Ishikawa (cell line): ENCODE measurements at regions not wholly inside any gene's neighbourhood (a gene's known extent, or its start where the extent isn't known, plus 50 kb on each side); places are given as distances from the start of the nearest gene placed in this dataset.

Experiments
- CEBPB ChIP-seq: IDR thresholded peaks from 2 replicates; pipeline ENCODE4 v1.6.1; 2012
- CREB1 ChIP-seq: IDR thresholded peaks from 2 replicates; pipeline ENCODE4 v1.6.1; 2012; ENCODE audit warnings: low read depth
- EGR1 ChIP-seq: IDR thresholded peaks from 2 replicates; pipeline ENCODE4 v1.6.1; 2012
- EP300 ChIP-seq: IDR thresholded peaks from 2 replicates; pipeline ENCODE4 v1.6.1; 2012; ENCODE audit warnings: borderline replicate concordance
- FOXM1 ChIP-seq: IDR thresholded peaks from 2 replicates; pipeline ENCODE4 v1.6.1; 2012; ENCODE audit warnings: low read depth, borderline replicate concordance
- NFIC ChIP-seq: IDR thresholded peaks from 2 replicates; pipeline ENCODE4 v1.6.1; 2012
- RAD21 ChIP-seq: IDR thresholded peaks from 2 replicates; pipeline ENCODE4 v1.6.1; 2012; ENCODE audit warnings: low read depth
- TAF1 ChIP-seq: IDR thresholded peaks from 2 replicates; pipeline ENCODE4 v1.6.1; 2012; ENCODE audit warnings: low read depth, mild to moderate bottlenecking
- TCF12 ChIP-seq: IDR thresholded peaks from 2 replicates; pipeline ENCODE4 v1.6.1; 2012; ENCODE audit warnings: low read depth
- TEAD4 ChIP-seq: IDR thresholded peaks from 2 replicates; pipeline ENCODE4 v1.6.1; 2012
- YY1 ChIP-seq: IDR thresholded peaks from 2 replicates; pipeline ENCODE4 v1.6.1; 2012; ENCODE audit warnings: low read depth
- ZBTB7A ChIP-seq: IDR thresholded peaks from 2 replicates; pipeline ENCODE4 v1.6.1; 2012; ENCODE audit warnings: low read depth
- TF ChIP-seq, protein P1 (sequence below): IDR thresholded peaks from 2 replicates; pipeline ENCODE4 v1.6.1; 2012; ENCODE audit warnings: low read depth, mild to moderate bottlenecking
- TF ChIP-seq, protein P2 (sequence below): IDR thresholded peaks from 2 replicates; pipeline ENCODE4 v1.6.1; 2012
- TF ChIP-seq, protein P3 (sequence below): IDR thresholded peaks from 2 replicates; pipeline ENCODE4 v1.6.1; 2012

DNA sequence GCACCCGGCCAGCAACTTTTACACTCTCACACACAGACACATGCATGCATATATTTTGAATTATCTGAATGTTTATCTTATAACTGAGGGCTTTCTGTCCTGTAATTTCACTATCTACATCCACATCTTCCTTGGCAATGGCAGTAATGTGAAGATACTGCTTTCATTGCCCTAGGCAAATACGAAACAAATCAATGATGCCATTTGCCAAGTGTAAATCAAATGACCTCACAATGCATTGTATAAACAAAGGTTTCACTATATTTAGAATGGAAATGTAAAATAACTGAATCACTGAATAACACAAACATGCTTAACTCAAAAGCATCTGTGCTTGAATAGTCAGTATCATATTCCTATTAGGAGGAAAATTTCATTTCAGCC lies 455.6 kb downstream of the TBL1XR1 start:
- TF ChIP-seq TCF12: no peak

DNA sequence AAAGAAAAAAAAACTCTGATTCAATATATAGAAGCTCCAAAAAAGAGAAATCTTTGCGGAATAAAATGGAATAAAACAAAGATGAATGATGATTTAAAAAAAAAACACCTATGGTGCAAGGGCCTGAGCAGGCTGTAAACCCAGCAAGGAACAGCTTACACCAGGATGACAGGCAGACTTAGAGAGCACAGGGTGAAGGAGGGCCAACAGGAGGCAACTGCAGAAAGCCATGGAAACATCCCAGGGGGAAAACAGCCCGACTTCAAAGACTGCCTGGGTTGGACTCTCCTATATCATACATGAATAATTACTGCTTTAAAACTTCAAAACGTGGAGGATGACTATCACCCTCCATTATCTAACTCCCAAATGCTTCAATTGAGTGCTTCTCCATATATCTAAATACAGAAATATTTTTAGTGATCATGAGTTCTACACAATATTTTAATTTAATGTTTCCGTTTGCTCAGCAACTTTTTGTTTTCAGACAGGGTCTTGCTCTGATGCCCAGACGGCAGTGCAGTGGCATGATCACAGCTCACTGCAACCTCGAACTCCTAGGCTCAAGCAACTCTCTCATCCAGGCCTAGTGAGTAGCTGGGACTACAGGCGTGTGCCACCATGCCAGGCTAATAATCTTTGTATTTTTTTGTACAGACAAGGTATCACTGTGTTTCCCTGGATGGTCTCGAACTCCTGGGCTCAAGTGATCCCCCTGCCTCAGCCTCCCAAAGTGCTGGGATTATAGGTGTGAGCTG lies 456.2 kb downstream of the TBL1XR1 start:
- TF ChIP-seq CREB1 (no peak), NFIC (0 out of 2 replicates have a peak, but pooled peaks have one; percentile 27)
- TF ChIP-seq, protein P1, sequence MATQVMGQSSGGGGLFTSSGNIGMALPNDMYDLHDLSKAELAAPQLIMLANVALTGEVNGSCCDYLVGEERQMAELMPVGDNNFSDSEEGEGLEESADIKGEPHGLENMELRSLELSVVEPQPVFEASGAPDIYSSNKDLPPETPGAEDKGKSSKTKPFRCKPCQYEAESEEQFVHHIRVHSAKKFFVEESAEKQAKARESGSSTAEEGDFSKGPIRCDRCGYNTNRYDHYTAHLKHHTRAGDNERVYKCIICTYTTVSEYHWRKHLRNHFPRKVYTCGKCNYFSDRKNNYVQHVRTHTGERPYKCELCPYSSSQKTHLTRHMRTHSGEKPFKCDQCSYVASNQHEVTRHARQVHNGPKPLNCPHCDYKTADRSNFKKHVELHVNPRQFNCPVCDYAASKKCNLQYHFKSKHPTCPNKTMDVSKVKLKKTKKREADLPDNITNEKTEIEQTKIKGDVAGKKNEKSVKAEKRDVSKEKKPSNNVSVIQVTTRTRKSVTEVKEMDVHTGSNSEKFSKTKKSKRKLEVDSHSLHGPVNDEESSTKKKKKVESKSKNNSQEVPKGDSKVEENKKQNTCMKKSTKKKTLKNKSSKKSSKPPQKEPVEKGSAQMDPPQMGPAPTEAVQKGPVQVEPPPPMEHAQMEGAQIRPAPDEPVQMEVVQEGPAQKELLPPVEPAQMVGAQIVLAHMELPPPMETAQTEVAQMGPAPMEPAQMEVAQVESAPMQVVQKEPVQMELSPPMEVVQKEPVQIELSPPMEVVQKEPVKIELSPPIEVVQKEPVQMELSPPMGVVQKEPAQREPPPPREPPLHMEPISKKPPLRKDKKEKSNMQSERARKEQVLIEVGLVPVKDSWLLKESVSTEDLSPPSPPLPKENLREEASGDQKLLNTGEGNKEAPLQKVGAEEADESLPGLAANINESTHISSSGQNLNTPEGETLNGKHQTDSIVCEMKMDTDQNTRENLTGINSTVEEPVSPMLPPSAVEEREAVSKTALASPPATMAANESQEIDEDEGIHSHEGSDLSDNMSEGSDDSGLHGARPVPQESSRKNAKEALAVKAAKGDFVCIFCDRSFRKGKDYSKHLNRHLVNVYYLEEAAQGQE: no peak

DNA sequence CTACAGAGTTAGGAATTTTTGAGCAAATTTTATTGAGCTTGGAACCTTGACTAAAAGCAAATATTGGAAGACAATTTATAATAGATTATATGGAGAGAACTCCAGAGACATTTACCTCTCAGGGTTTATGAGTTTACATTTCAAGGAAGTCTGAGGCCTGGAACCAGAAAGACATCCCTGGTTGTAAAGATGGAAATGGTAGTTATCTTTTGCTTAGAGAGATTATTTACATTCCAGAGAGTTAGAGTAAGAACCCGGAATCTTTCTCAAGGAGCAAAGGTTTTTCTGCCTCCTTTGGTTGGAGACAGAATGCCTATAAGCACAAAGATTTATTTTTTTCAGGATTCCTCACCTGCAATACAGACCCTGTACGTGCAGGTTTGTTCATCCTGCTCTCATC lies 458.1 kb downstream of the TBL1XR1 start:
- TF ChIP-seq TEAD4 (no peak), FOXM1 (no peak), ZBTB7A (no peak)

DNA sequence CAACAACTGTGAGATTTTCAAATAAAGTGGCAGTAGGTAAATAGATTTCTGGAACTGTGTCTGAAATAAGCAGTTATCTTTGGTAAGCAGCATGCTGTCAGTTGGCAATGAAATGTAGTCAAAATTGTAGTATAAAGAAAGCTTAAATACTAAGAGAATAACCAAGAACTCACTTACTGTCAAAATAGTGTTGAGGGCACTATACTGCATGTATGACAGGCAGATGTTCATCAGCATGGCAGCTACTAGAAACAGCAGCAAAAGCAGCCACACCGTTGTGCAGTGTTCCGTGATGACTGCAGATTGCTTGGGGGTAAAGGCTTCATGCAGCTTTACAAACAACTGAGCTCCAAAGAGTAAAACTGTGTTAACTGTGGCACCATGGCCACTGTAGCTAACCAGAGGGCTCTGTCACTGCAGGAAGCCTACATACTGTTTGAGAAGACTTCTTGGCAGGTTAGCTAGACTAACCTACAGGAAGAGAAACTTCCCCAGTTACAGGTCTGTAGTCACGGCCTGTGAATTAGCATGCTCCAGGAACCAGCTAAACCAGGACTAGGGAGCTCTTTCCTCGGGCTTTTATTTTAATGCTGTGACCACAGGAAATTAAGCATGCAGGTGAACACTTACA lies 459.7 kb downstream of the TBL1XR1 start:
- TF ChIP-seq RAD21: no peak
- TF ChIP-seq TEAD4: no peak
- TF ChIP-seq, protein P2, sequence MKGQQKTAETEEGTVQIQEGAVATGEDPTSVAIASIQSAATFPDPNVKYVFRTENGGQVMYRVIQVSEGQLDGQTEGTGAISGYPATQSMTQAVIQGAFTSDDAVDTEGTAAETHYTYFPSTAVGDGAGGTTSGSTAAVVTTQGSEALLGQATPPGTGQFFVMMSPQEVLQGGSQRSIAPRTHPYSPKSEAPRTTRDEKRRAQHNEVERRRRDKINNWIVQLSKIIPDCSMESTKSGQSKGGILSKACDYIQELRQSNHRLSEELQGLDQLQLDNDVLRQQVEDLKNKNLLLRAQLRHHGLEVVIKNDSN: no peak
- no peak for TF ChIP-seq ZBTB7A
- no peak for TF ChIP-seq YY1
- TF ChIP-seq CEBPB: no peak
- no peak for TF ChIP-seq CREB1
- TF ChIP-seq NFIC: no peak
- TF ChIP-seq, protein P1: no peak
- no peak for TF ChIP-seq TAF1
- TF ChIP-seq EGR1: no peak
- no peak for TF ChIP-seq TCF12
- no peak for TF ChIP-seq FOXM1
- no peak for TF ChIP-seq EP300
- TF ChIP-seq, protein P3, sequence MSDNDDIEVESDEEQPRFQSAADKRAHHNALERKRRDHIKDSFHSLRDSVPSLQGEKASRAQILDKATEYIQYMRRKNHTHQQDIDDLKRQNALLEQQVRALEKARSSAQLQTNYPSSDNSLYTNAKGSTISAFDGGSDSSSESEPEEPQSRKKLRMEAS: no peak

DNA sequence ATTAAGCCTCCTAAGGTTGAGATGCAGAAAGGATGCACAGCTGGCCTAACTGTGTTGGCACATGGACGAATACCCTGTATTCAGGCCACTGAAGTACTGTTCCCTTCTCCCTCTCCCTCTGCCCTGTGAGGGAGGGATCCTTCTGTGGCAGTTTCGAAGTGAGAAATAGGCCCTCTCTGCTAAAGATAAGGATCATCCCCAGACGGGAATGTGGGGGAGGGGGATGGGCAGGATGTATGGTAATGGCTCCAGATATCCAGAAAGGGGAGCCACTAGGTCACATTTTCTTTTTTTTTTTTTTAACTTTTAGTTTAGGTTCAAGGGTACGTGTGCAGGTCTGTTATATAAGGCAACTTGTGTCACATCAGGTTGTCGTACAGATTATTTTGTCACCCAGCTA lies 463.1 kb downstream of the TBL1XR1 start:
- no peak for TF ChIP-seq EGR1
- no peak for TF ChIP-seq TEAD4

DNA sequence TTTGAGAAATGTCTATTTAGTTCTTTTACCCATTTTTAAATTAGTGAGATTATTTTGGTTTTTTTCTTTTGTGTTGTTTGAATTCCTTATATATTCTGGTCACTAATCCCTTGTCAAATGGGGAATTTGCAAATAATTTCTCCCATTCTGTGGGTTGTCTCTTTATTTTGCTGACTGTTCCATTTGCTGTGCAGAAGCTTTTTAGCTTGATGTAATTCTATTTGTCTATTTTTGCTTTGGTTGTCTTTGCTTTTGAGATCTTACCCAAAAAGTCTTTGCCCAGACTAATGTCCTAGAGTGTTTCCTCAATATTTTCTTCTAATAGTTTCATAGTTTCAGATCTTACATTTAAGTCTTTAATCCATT lies 472.9 kb downstream of the TBL1XR1 start:
- TF ChIP-seq, protein P1: no peak
- TF ChIP-seq TCF12 (no peak), EP300 (no peak), YY1 (no peak), CEBPB (no peak)
- TF ChIP-seq, protein P2: no peak
